Naive thymus-derived CD4-positive, alpha-beta T cell (primary cell): ENCODE measurements at regions not wholly inside any gene's neighbourhood (a gene's known extent, or its start where the extent isn't known, plus 50 kb on each side); places are given as distances from the start of the nearest gene placed in this dataset.

Experiments used
- ATAC-seq: fragments of 150-1000 bp; cut with Tn5 transposase; 2 replicates; pipeline ENCODE4 v1.10.0; 2021; ENCODE audit warnings: mild to moderate bottlenecking, moderate library complexity
- CTCF ChIA-PET: fragments of 350-600 bp; sonication (Branson Sonifier 250); formaldehyde crosslinking; loops from one replicate; lab custom pipeline; 2021; ENCODE audit warnings: antibody characterized with exemption; lab: Charles Lee
- POLR2A ChIA-PET: fragments of 350-600 bp; sonication (Branson Sonifier 250); formaldehyde crosslinking; loops from one replicate; lab custom pipeline; 2021; ENCODE audit warnings: antibody characterized with exemption, inconsistent platforms; lab: Charles Lee
- DNase-seq, 9 donors: peaks; one replicate each; pipeline versions ENCODE4 v3.0.0 to v3.0.0-alpha.2; 2020 to 2022; ENCODE audit warnings: mixed read lengths in 1 of 9
- H3K27ac ChIP-seq: one replicate; pipeline ENCODE4 v1.7.0; 2013; ENCODE audit warnings: mild to moderate bottlenecking, low read depth, low read length, moderate library complexity
- H3K27me3 ChIP-seq, 2 donors: one replicate each; pipeline ENCODE4 v1.7.0; 2013; ENCODE audit warnings: low read length in 2 of 2, mild to moderate bottlenecking in 2 of 2, moderate library complexity in 2 of 2; ENCODE audit not compliant: control insufficient read depth in 2 of 2, insufficient read depth in 2 of 2
- H3K36me3 ChIP-seq, 3 experiments: 1 replicate in 2 of 3; 2 replicates in 1 of 3; pipeline ENCODE4 v1.7.0; 2013; ENCODE audit warnings: low read length in 3 of 3, mild to moderate bottlenecking in 3 of 3, moderate library complexity in 1 of 3; ENCODE audit not compliant: insufficient read depth in 3 of 3, control insufficient read depth in 2 of 3
- H3K4me1 ChIP-seq, 2 donors: one replicate each; pipeline ENCODE4 v1.7.0; 2013; ENCODE audit warnings: low read length in 2 of 2, mild to moderate bottlenecking in 2 of 2, moderate library complexity in 1 of 2; ENCODE audit not compliant: control insufficient read depth in 2 of 2, insufficient read depth in 2 of 2
- H3K4me3 ChIP-seq: 2 replicates; pipeline ENCODE4 v1.7.0; 2013; ENCODE audit warnings: mild to moderate bottlenecking, low read length
- H3K9me3 ChIP-seq, 3 experiments: 1 replicate in 2 of 3; 2 replicates in 1 of 3; pipeline ENCODE4 v1.7.0; 2013; ENCODE audit warnings: low read length in 3 of 3; ENCODE audit not compliant: control insufficient read depth in 2 of 3
- H3K27ac Mint-ChIP-seq, 9 donors: one replicate each; pipeline ENCODE4 v1.8.0; 2020 to 2022; ENCODE audit warnings: mixed read lengths in 9 of 9, mild to moderate bottlenecking in 8 of 9, moderate library complexity in 5 of 9, inconsistent platforms in 2 of 9
- H3K27me3 Mint-ChIP-seq, 5 donors: one replicate each; pipeline ENCODE4 v1.8.0; 2021 to 2022; ENCODE audit warnings: mixed read lengths in 5 of 5, mild to moderate bottlenecking in 1 of 5
- H3K36me3 Mint-ChIP-seq, 5 donors: one replicate each; pipeline ENCODE4 v1.8.0; 2020 to 2022; ENCODE audit warnings: mixed read lengths in 5 of 5, mild to moderate bottlenecking in 3 of 5, inconsistent platforms in 1 of 5
- H3K4me1 Mint-ChIP-seq, 7 donors: one replicate each; pipeline ENCODE4 v1.8.0; 2020 to 2022; ENCODE audit warnings: mixed read lengths in 7 of 7, mild to moderate bottlenecking in 3 of 7, inconsistent platforms in 1 of 7
- H3K4me3 Mint-ChIP-seq, 10 donors: one replicate each; pipeline ENCODE4 v1.8.0; 2020 to 2022; ENCODE audit warnings: mild to moderate bottlenecking in 10 of 10, mixed read lengths in 10 of 10, moderate library complexity in 6 of 10, inconsistent platforms in 2 of 10
- H3K9me3 Mint-ChIP-seq, 11 donors: one replicate each; pipeline ENCODE4 v1.8.0; 2020 to 2022; ENCODE audit warnings: mixed read lengths in 11 of 11, mild to moderate bottlenecking in 4 of 11, inconsistent platforms in 1 of 11, moderate library complexity in 1 of 11
- intact Hi-C, 2 donors: fragments of 100-400 bp; cut with micrococcal nuclease; formaldehyde crosslinking; loops; one replicate each; pipeline ENCODE4 v1.15.1; 2023

GRCh38 chr12:13509740-13510139 is 313.2 kb downstream of the EMP1 start:
- no peak for DNase-seq
- CTCF ChIA-PET = no interaction called here
- intact Hi-C loops = no loop called here
- ATAC-seq = no peak
- Histone ChIP-seq H3K4me3 (no peak overlapping the region), H3K27me3 (no peaks in the 10 kb centered on the region), H3K27ac (no peak overlapping the region), H3K4me1 (no peaks in the 10 kb centered on the region), H3K36me3 (no peaks in the 10 kb centered on the region), H3K9me3 (no peaks in the 10 kb centered on the region)
- H3K27ac Mint-ChIP-seq = no peak overlapping the region
- H3K27me3 Mint-ChIP-seq = no peaks in the 10 kb centered on the region
- POLR2A ChIA-PET = no interaction called here
- no peak overlapping the region for H3K4me3 Mint-ChIP-seq
- H3K36me3 Mint-ChIP-seq = no peaks in the 10 kb centered on the region
- H3K4me1 Mint-ChIP-seq = no peaks in the 10 kb centered on the region
- peaks cover 0 to 16% (median under 1%) of the 10 kb centered on the region in 11 donors for H3K9me3 Mint-ChIP-seq

- Mint-ChIP-seq H3K27ac (no peak overlapping the region), H3K4me1 (no peaks in the 10 kb centered on the region), H3K27me3 (peaks cover 0 to 5% (median 0%) of the 10 kb centered on the region in 5 donors), H3K9me3 (no peaks in the 10 kb centered on the region), H3K4me3 (no peak overlapping the region), H3K36me3 (no peaks in the 10 kb centered on the region)
- H3K4me3 ChIP-seq = no peak overlapping the region
- no peaks in the 10 kb centered on the region for H3K36me3 ChIP-seq
- DNase-seq (no peak), ATAC-seq (no peak)
- H3K27me3 ChIP-seq = no peaks in the 10 kb centered on the region
- CTCF ChIA-PET = no interaction called here
- H3K9me3 ChIP-seq = no peaks in the 10 kb centered on the region
- no peaks in the 10 kb centered on the region for H3K4me1 ChIP-seq
- no peak overlapping the region for H3K27ac ChIP-seq
- intact Hi-C loops = no loop called here
- POLR2A ChIA-PET = no interaction called here
Measured at GRCh38 chr12:13505636-13506035, 309.1 kb downstream of the EMP1 start.

GRCh38 chr12:13505224-13505623 is 308.7 kb downstream of the EMP1 start:
- no peak overlapping the region for H3K27ac Mint-ChIP-seq
- H3K36me3 Mint-ChIP-seq = no peaks in the 10 kb centered on the region
- no peaks in the 10 kb centered on the region for H3K27me3 ChIP-seq
- ATAC-seq = no peak
- H3K4me1 Mint-ChIP-seq = no peaks in the 10 kb centered on the region
- H3K27ac ChIP-seq = no peak overlapping the region
- H3K4me3 Mint-ChIP-seq = no peak overlapping the region
- intact Hi-C loops = no loop called here
- POLR2A ChIA-PET = interaction anchor here (0.7 kb wide), 1 partner anchor 40 kb away, joined by 3 read pairs; no protein-coding TSS in a partner anchor
- H3K36me3 ChIP-seq = no peaks in the 10 kb centered on the region
- no peaks in the 10 kb centered on the region for H3K9me3 Mint-ChIP-seq
- H3K4me1 ChIP-seq = no peaks in the 10 kb centered on the region
- H3K9me3 ChIP-seq = no peaks in the 10 kb centered on the region
- DNase-seq = no peak
- H3K27me3 Mint-ChIP-seq = peaks cover 0 to 7% (median 0%) of the 10 kb centered on the region in 5 donors
- CTCF ChIA-PET = no interaction called here
- no peak overlapping the region for H3K4me3 ChIP-seq

GRCh38 chr12:13504736-13505135 is 308.2 kb downstream of the EMP1 start:
- ATAC-seq (no peak), DNase-seq (no peak)
- Histone ChIP-seq H3K9me3 (no peaks in the 10 kb centered on the region), H3K4me3 (no peak overlapping the region), H3K4me1 (no peaks in the 10 kb centered on the region), H3K27ac (no peak overlapping the region), H3K27me3 (no peaks in the 10 kb centered on the region), H3K36me3 (no peaks in the 10 kb centered on the region)
- no peaks in the 10 kb centered on the region for H3K4me1 Mint-ChIP-seq
- CTCF ChIA-PET = no interaction called here
- H3K27ac Mint-ChIP-seq = no peak overlapping the region
- H3K36me3 Mint-ChIP-seq = no peaks in the 10 kb centered on the region
- POLR2A ChIA-PET = interaction anchor here (0.7 kb wide), 1 partner anchor 40 kb away, joined by 3 read pairs; no protein-coding TSS in a partner anchor
- peaks cover 0 to 12% (median 0%) of the 10 kb centered on the region in 5 donors for H3K27me3 Mint-ChIP-seq
- no peak overlapping the region for H3K4me3 Mint-ChIP-seq
- no peaks in the 10 kb centered on the region for H3K9me3 Mint-ChIP-seq
- intact Hi-C loops = no loop called here

GRCh38 chr12:13504074-13504473 is 307.5 kb downstream of the EMP1 start:
- Histone ChIP-seq H3K9me3 (no peaks in the 10 kb centered on the region), H3K36me3 (no peaks in the 10 kb centered on the region), H3K27ac (no peak overlapping the region), H3K4me1 (no peaks in the 10 kb centered on the region), H3K27me3 (no peaks in the 10 kb centered on the region), H3K4me3 (no peak overlapping the region)
- Mint-ChIP-seq H3K27me3 (peaks cover 0 to 18% (median 0%) of the 10 kb centered on the region in 5 donors), H3K27ac (no peak overlapping the region), H3K9me3 (no peaks in the 10 kb centered on the region), H3K36me3 (no peaks in the 10 kb centered on the region), H3K4me3 (no peak overlapping the region), H3K4me1 (no peaks in the 10 kb centered on the region)
- intact Hi-C loops = no loop called here
- ChIA-PET POLR2A (no interaction called here), CTCF (no interaction called here)
- DNase-seq (no peak), ATAC-seq (no peak)

GRCh38 chr12:13503094-13503835 is 306.7 kb downstream of the EMP1 start:
- intact Hi-C loops = no loop called here
- H3K36me3 Mint-ChIP-seq = no peaks in the 10 kb centered on the region
- no peak overlapping the region for H3K4me3 Mint-ChIP-seq
- Histone ChIP-seq H3K4me3 (no peak overlapping the region), H3K27me3 (no peaks in the 10 kb centered on the region), H3K27ac (no peak overlapping the region), H3K9me3 (no peaks in the 10 kb centered on the region), H3K4me1 (no peaks in the 10 kb centered on the region), H3K36me3 (no peaks in the 10 kb centered on the region)
- POLR2A ChIA-PET = interaction anchor here (0.6 kb wide), 1 partner anchor 133 kb away, joined by 4 read pairs; no protein-coding TSS in a partner anchor
- CTCF ChIA-PET = no interaction called here
- H3K4me1 Mint-ChIP-seq = no peaks in the 10 kb centered on the region
- DNase-seq (no peak), ATAC-seq (no peak)
- no peak overlapping the region for H3K27ac Mint-ChIP-seq
- H3K9me3 Mint-ChIP-seq = no peaks in the 10 kb centered on the region
- H3K27me3 Mint-ChIP-seq = peaks cover 0 to 24% (median 0%) of the 10 kb centered on the region in 5 donors

GRCh38 chr12:13499008-13499407 is 302.5 kb downstream of the EMP1 start:
- Mint-ChIP-seq H3K36me3 (no peaks in the 10 kb centered on the region), H3K9me3 (no peaks in the 10 kb centered on the region), H3K27me3 (peaks cover 0 to 25% (median 11%) of the 10 kb centered on the region in 5 donors), H3K4me3 (no peak overlapping the region), H3K4me1 (no peaks in the 10 kb centered on the region), H3K27ac (no peak overlapping the region)
- H3K27ac ChIP-seq = no peak overlapping the region
- H3K4me3 ChIP-seq = no peak overlapping the region
- intact Hi-C loops = no loop called here
- H3K36me3 ChIP-seq = no peaks in the 10 kb centered on the region
- H3K9me3 ChIP-seq = no peaks in the 10 kb centered on the region
- ChIA-PET CTCF (no interaction called here), POLR2A (no interaction called here)
- ATAC-seq = no peak
- H3K4me1 ChIP-seq = no peaks in the 10 kb centered on the region
- no peak for DNase-seq
- no peaks in the 10 kb centered on the region for H3K27me3 ChIP-seq
